ENCODE measurements at regions not wholly inside any gene's neighbourhood (a gene's known extent, or its start where the extent isn't known, plus 50 kb on each side); places are given as distances from the start of the nearest gene placed in this dataset.

GRCh38 chr3:18892756-18893155 is 255.6 kb upstream of the KCNH8 start:
- TF ChIP-seq GATA2 (IDR thresholded peaks at IDR 0.05; ENCODE audit: low read depth, low read length) (no peak), GATA3 (IDR thresholded peaks at IDR 0.05; ENCODE audit: low read depth, low read length) (no peak)

Measured in SH-SY5Y (cell line).